ENCODE measurements at regions not wholly inside any gene's neighbourhood (a gene's known extent, or its start where the extent isn't known, plus 50 kb on each side); places are given as distances from the start of the nearest gene placed in this dataset.
A peak's percentile ranks its signal among the peaks of the same experiment; 100 is the strongest.

- Histone ChIP-seq H3K9me3 (ENCODE audit: control insufficient read depth, insufficient read depth, low read depth, low read length) (peaks cover 5% of the 10 kb centered on the region; the same call in 1 of the 2 replicates), H3K36me3 (ENCODE audit: control insufficient read depth, insufficient read depth, low read length) (no peaks in the 10 kb centered on the region), H3K27me3 (ENCODE audit: control insufficient read depth, insufficient read depth, low read length) (no peaks in the 10 kb centered on the region), H3K27ac (ENCODE audit: low read length) (peak overlapping the region; percentile 85), H3K4me3 (ENCODE audit: low read depth in 2 of 2, low read length in 2 of 2) (no peak overlapping the region), H3K4me1 (ENCODE audit: control insufficient read depth, insufficient read depth, low read length) (peaks cover 49% of the 10 kb centered on the region)
- CTCF ChIA-PET = no interaction called here
- no peak for ATAC-seq
- no TSS peak for BruUV-seq (replicated peaks)
- POLR2A ChIA-PET = no interaction called here
- in situ Hi-C loops (cut with HindIII; ENCODE audit: low pct_unique_long_range_greater_than_20kb, low sequenced_read_pairs) (no loop called here), intact Hi-C loops (cut with micrococcal nuclease; ENCODE audit: unreplicated experiment) (no loop called here)
- no peak for DNase-seq (ENCODE audit: low read depth, low spot score)
- TF ChIP-seq CTCF (IDR thresholded peaks at IDR 0.05) = no peak
- no peak for TF ChIP-seq REST (IDR thresholded peaks at IDR 0.05; ENCODE audit: insufficient read depth in 1 of 2, low read depth in 2 of 2, low read length in 1 of 2)
- TF ChIP-seq POLR2AphosphoS5 (IDR thresholded peaks at IDR 0.05; ENCODE audit: low read depth, low read length) = no peak
- TF ChIP-seq SIN3A (IDR thresholded peaks at IDR 0.05; ENCODE audit: borderline replicate concordance, insufficient read depth, low read depth, low read length) = no peak
- TF ChIP-seq TCF7L2 (IDR thresholded peaks at IDR 0.05; ENCODE audit: low read depth, low read length) = no peak
Measured at GRCh38 chr5:57836331-57836730, 353.7 kb upstream of the ACTBL2 start.

- POLR2A ChIA-PET = interaction anchor here (0.7 kb wide), 2 partner anchors 420 to 493 kb away, joined by 3 to 6 read pairs; no protein-coding TSS in a partner anchor
- no TSS peak for BruUV-seq (replicated peaks)
- H3K27ac ChIP-seq (ENCODE audit: low read length) = peak overlapping the region; percentile 85
- TF ChIP-seq POLR2AphosphoS5 (IDR thresholded peaks at IDR 0.05; ENCODE audit: low read depth, low read length) (no peak), CTCF (IDR thresholded peaks at IDR 0.05) (no peak), TCF7L2 (IDR thresholded peaks at IDR 0.05; ENCODE audit: low read depth, low read length) (no peak), REST (IDR thresholded peaks at IDR 0.05; ENCODE audit: insufficient read depth in 1 of 2, low read depth in 2 of 2, low read length in 1 of 2) (no peak), SIN3A (IDR thresholded peaks at IDR 0.05; ENCODE audit: borderline replicate concordance, insufficient read depth, low read depth, low read length) (no peak)
- H3K9me3 ChIP-seq (ENCODE audit: control insufficient read depth, insufficient read depth, low read depth, low read length) = peaks cover 5% of the 10 kb centered on the region; the same call in 1 of the 2 replicates
- H3K27me3 ChIP-seq (ENCODE audit: control insufficient read depth, insufficient read depth, low read length) = no peaks in the 10 kb centered on the region
- in situ Hi-C loops (cut with HindIII; ENCODE audit: low pct_unique_long_range_greater_than_20kb, low sequenced_read_pairs) (no loop called here), intact Hi-C loops (cut with micrococcal nuclease; ENCODE audit: unreplicated experiment) (no loop called here)
- CTCF ChIA-PET = interaction anchor here (0.7 kb wide), 1 partner anchor 451 kb away, joined by 3 read pairs; no protein-coding TSS in a partner anchor
- DNase-seq (ENCODE audit: low read depth, low spot score) (no peak), ATAC-seq (peak; percentile 51; the same call in 1 of the 2 replicates)
- no peak overlapping the region for H3K4me3 ChIP-seq (ENCODE audit: low read depth in 2 of 2, low read length in 2 of 2)
- H3K4me1 ChIP-seq (ENCODE audit: control insufficient read depth, insufficient read depth, low read length) = peaks cover 38% of the 10 kb centered on the region
- H3K36me3 ChIP-seq (ENCODE audit: control insufficient read depth, insufficient read depth, low read length) = no peaks in the 10 kb centered on the region
Measured at GRCh38 chr5:57834829-57835608, 352.4 kb upstream of the ACTBL2 start.

Data from Panc1 (cell line).